Trophoblast cell (in vitro differentiated cells and primary cell): ENCODE measurements at regions not wholly inside any gene's neighbourhood (a gene's known extent, or its start where the extent isn't known, plus 50 kb on each side); places are given as distances from the start of the nearest gene placed in this dataset.
"Not testable (repeated sequence)": the region's sequence is repeated elsewhere in the genome, so short reads cannot be mapped to it uniquely, and the experiment has no call there.

Experiments used
- DNase-seq, 2 donors: peaks; one replicate each; pipeline ENCODE4 v3.0.0-alpha.2; 2016
- H2AFZ ChIP-seq: 2 replicates; pipeline ENCODE4 v1.6.1; 2013; ENCODE audit warnings: low read length, moderate library complexity, mild to moderate bottlenecking; ENCODE audit not compliant: insufficient read depth, poor library complexity
- H2AK5ac ChIP-seq: 2 replicates; pipeline ENCODE4 v1.6.1; 2013; ENCODE audit warnings: mild to moderate bottlenecking, low read length
- H2BK120ac ChIP-seq: 2 replicates; pipeline ENCODE4 v1.6.1; 2013; ENCODE audit warnings: low read length, mild to moderate bottlenecking, moderate library complexity; ENCODE audit not compliant: insufficient read depth, poor library complexity
- H2BK12ac ChIP-seq: 2 replicates; pipeline ENCODE4 v1.6.1; 2013; ENCODE audit warnings: mild to moderate bottlenecking, low read length, moderate library complexity
- H2BK5ac ChIP-seq: 2 replicates; pipeline ENCODE4 v1.6.1; 2013; ENCODE audit warnings: low read length, low read depth, moderate library complexity, mild to moderate bottlenecking; ENCODE audit not compliant: poor library complexity
- H3K14ac ChIP-seq: 2 replicates; pipeline ENCODE4 v1.6.1; 2013; ENCODE audit warnings: mild to moderate bottlenecking, low read length
- H3K18ac ChIP-seq: 2 replicates; pipeline ENCODE4 v1.6.1; 2013; ENCODE audit warnings: mild to moderate bottlenecking, low read length
- H3K23ac ChIP-seq: 2 replicates; pipeline ENCODE4 v1.6.1; 2013; ENCODE audit warnings: low read length
- H3K27ac ChIP-seq: 2 replicates; pipeline ENCODE4 v1.5.1; 2013; ENCODE audit warnings: low read depth, mild to moderate bottlenecking, inconsistent platforms, low read length, moderate library complexity
- H3K27me3 ChIP-seq: 2 replicates; pipeline ENCODE4 v1.6.1; 2013; ENCODE audit warnings: inconsistent platforms, mild to moderate bottlenecking, low read length, moderate library complexity; ENCODE audit not compliant: insufficient read depth
- H3K36me3 ChIP-seq, 2 experiments: 1 replicate in 1 of 2; 2 replicates in 1 of 2; pipeline ENCODE4 v1.6.1; 2013; ENCODE audit warnings: low read length in 2 of 2, mild to moderate bottlenecking in 2 of 2, moderate library complexity in 1 of 2; ENCODE audit not compliant: insufficient read depth in 2 of 2, control insufficient read depth in 1 of 2
- H3K4ac ChIP-seq: 2 replicates; pipeline ENCODE4 v1.6.1; 2013; ENCODE audit warnings: low read depth, mild to moderate bottlenecking, low read length, moderate library complexity
- H3K4me1 ChIP-seq, 2 experiments: 1 replicate in 1 of 2; 2 replicates in 1 of 2; pipeline ENCODE4 v1.6.1; 2013; ENCODE audit warnings: low read length in 2 of 2, mild to moderate bottlenecking in 2 of 2, moderate library complexity in 1 of 2; ENCODE audit not compliant: insufficient read depth in 2 of 2, control insufficient read depth in 1 of 2
- H3K4me2 ChIP-seq: 2 replicates; pipeline ENCODE4 v1.6.1; 2013; ENCODE audit warnings: inconsistent platforms, mild to moderate bottlenecking, low read length, moderate library complexity
- H3K4me3 ChIP-seq: 2 replicates; pipeline ENCODE4 v1.5.1; 2013; ENCODE audit warnings: mild to moderate bottlenecking, low read depth, low read length, inconsistent platforms
- H3K79me1 ChIP-seq: one replicate; pipeline ENCODE4 v1.6.1; 2013; ENCODE audit warnings: low read length
- H3K79me2 ChIP-seq: 2 replicates; pipeline ENCODE4 v1.6.1; 2013; ENCODE audit warnings: low read length, mild to moderate bottlenecking; ENCODE audit not compliant: control insufficient read depth, insufficient read depth, poor library complexity
- H3K9ac ChIP-seq: 2 replicates; pipeline ENCODE4 v1.6.1; 2013; ENCODE audit warnings: mild to moderate bottlenecking, low read length
- H3K9me3 ChIP-seq: 2 replicates; pipeline ENCODE4 v1.6.1; 2013; ENCODE audit warnings: low read depth, mild to moderate bottlenecking, control low read depth, inconsistent platforms, low read length; ENCODE audit not compliant: insufficient read depth
- H4K12ac ChIP-seq: 2 replicates; pipeline ENCODE4 v1.6.1; 2013; ENCODE audit warnings: low read depth, mild to moderate bottlenecking, low read length, moderate library complexity
- H4K8ac ChIP-seq: 2 replicates; pipeline ENCODE4 v1.6.1; 2013; ENCODE audit warnings: low read depth, mild to moderate bottlenecking, low read length, moderate library complexity
- H4K91ac ChIP-seq: one replicate; pipeline ENCODE4 v1.6.1; 2013; ENCODE audit warnings: low read depth, mild to moderate bottlenecking, low read length, moderate library complexity
- WGBS: extraction: QIAGEN DNeasy Blood & Tissue Kit; methylation state at CpG from one replicate; pipeline ENCODE4 v1.1.7; 2013; ENCODE audit warnings: missing lambda C conversion rate; ENCODE audit not compliant: insufficient read length, insufficient coverage; ENCODE audit errors: extremely low coverage; 5-methylcytosine and 5-hydroxymethylcytosine counted together

DNA sequence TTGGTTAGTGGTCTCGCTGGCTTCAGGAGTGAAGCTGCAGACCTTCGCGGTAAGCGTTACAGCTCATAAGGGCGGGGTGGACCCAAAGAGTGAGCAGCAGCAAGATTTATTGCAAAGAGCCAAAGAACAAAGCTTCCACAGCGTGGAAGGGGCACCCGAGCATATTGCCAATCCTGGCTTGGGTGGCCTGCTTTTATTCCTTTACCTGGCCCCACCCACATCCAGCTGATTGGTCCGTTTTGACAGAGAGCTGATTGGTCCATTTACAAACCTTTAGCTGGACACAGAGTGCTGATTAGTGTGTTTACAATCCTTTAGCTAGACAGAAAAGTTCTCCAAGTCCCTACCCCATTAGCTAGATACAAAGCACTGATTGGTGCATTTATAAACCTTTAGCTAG is 69.0 kb upstream of the TOPAZ1 start:
- H2AK5ac ChIP-seq, H3K14ac ChIP-seq, H4K91ac ChIP-seq, H3K4me1 ChIP-seq, H3K4ac ChIP-seq, H3K27me3 ChIP-seq, H3K9me3 ChIP-seq, H2BK120ac ChIP-seq, H4K12ac ChIP-seq, H3K27ac ChIP-seq, H3K36me3 ChIP-seq, H2BK12ac ChIP-seq, H3K79me2 ChIP-seq, H4K8ac ChIP-seq, H2AFZ ChIP-seq, H3K23ac ChIP-seq, H3K18ac ChIP-seq, H3K79me1 ChIP-seq, DNase-seq, H3K4me2 ChIP-seq, H3K9ac ChIP-seq, H2BK5ac ChIP-seq, H3K4me3 ChIP-seq: not testable (repeated sequence)
- no CpG with 5 or more reads among the region's 8 CpGs for WGBS

- peaks cover 6% of the 10 kb centered on the region for H3K9me3 ChIP-seq
- H3K4me2 ChIP-seq = no peak overlapping the region
- H3K4ac ChIP-seq = no peak overlapping the region
- WGBS = no CpG with 5 or more reads among the region's 15 CpGs
- H2AK5ac ChIP-seq = no peak overlapping the region
- no peaks in the 10 kb centered on the region for H3K79me2 ChIP-seq
- no peak overlapping the region for H3K27ac ChIP-seq
- H3K14ac ChIP-seq = no peak overlapping the region
- no peak for DNase-seq
- H2BK120ac ChIP-seq = no peak overlapping the region
- H4K91ac ChIP-seq = no peak overlapping the region
- no peak overlapping the region for H2BK5ac ChIP-seq
- H3K27me3 ChIP-seq = no peaks in the 10 kb centered on the region
- H3K79me1 ChIP-seq = no peaks in the 10 kb centered on the region
- no peak overlapping the region for H3K4me3 ChIP-seq
- no peak overlapping the region for H3K23ac ChIP-seq
- no peak overlapping the region for H3K9ac ChIP-seq
- H4K8ac ChIP-seq = no peak overlapping the region
- H3K4me1 ChIP-seq = no peaks in the 10 kb centered on the region
- H3K36me3 ChIP-seq = no peaks in the 10 kb centered on the region
- H3K18ac ChIP-seq = no peak overlapping the region
- no peak overlapping the region for H2BK12ac ChIP-seq
- H4K12ac ChIP-seq = no peak overlapping the region
- H2AFZ ChIP-seq = no peak overlapping the region
Observed at GRCh38 chr3:44173263-44173662, 68.4 kb upstream of the TOPAZ1 start.

- Histone ChIP-seq H2AK5ac (no peak overlapping the region), H3K4me3 (no peak overlapping the region), H3K36me3 (no peaks in the 10 kb centered on the region), H3K79me1 (no peaks in the 10 kb centered on the region), H4K91ac (no peak overlapping the region), H2BK120ac (no peak overlapping the region), H3K18ac (no peak overlapping the region), H3K4me2 (no peak overlapping the region), H3K23ac (no peak overlapping the region), H3K27ac (no peak overlapping the region), H3K4me1 (no peaks in the 10 kb centered on the region), H4K12ac (no peak overlapping the region), H3K4ac (no peak overlapping the region), H3K14ac (no peak overlapping the region), H2BK5ac (no peak overlapping the region), H2BK12ac (no peak overlapping the region), H3K79me2 (no peaks in the 10 kb centered on the region), H3K9me3 (peaks cover 5% of the 10 kb centered on the region), H3K27me3 (no peaks in the 10 kb centered on the region), H2AFZ (no peak overlapping the region), H4K8ac (no peak overlapping the region), H3K9ac (no peak overlapping the region)
- WGBS = no CpG with 5 or more reads among the region's 2 CpGs
- DNase-seq = no peak
Observed at GRCh38 chr3:44175070-44175469, 66.6 kb upstream of the TOPAZ1 start.

GRCh38 chr3:44179246-44179645 is 62.4 kb upstream of the TOPAZ1 start:
- H2BK120ac ChIP-seq = no peak overlapping the region
- H4K12ac ChIP-seq = no peak overlapping the region
- no peaks in the 10 kb centered on the region for H3K27me3 ChIP-seq
- H2AFZ ChIP-seq = no peak overlapping the region
- H3K4me2 ChIP-seq = no peak overlapping the region
- H3K4me1 ChIP-seq = no peaks in the 10 kb centered on the region
- H3K4ac ChIP-seq = no peak overlapping the region
- no peak overlapping the region for H2BK12ac ChIP-seq
- H4K8ac ChIP-seq = no peak overlapping the region
- H4K91ac ChIP-seq = no peak overlapping the region
- WGBS = no CpG with 5 or more reads among the region's 4 CpGs
- H2BK5ac ChIP-seq = no peak overlapping the region
- no peak overlapping the region for H3K14ac ChIP-seq
- H2AK5ac ChIP-seq = no peak overlapping the region
- H3K9me3 ChIP-seq = no peaks in the 10 kb centered on the region
- H3K18ac ChIP-seq = no peak overlapping the region
- no peak overlapping the region for H3K23ac ChIP-seq
- H3K79me2 ChIP-seq = no peaks in the 10 kb centered on the region
- no peaks in the 10 kb centered on the region for H3K79me1 ChIP-seq
- DNase-seq = no peak
- H3K4me3 ChIP-seq = no peak overlapping the region
- no peak overlapping the region for H3K27ac ChIP-seq
- H3K9ac ChIP-seq = no peak overlapping the region
- no peaks in the 10 kb centered on the region for H3K36me3 ChIP-seq
